ENCODE measurements at regions not wholly inside any gene's neighbourhood (a gene's known extent, or its start where the extent isn't known, plus 50 kb on each side); places are given as distances from the start of the nearest gene placed in this dataset.

- Histone ChIP-seq H3K27ac (ENCODE audit: low read depth, low read length) (no peak overlapping the region), H3K36me3 (ENCODE audit: insufficient read depth, low read length) (no peaks in the 10 kb centered on the region), H3K79me2 (ENCODE audit: insufficient read depth, low read length) (no peaks in the 10 kb centered on the region), H3K4me2 (ENCODE audit: low read length) (no peak overlapping the region), H3K9me3 (ENCODE audit: insufficient read depth, low read depth, low read length) (peaks cover 3% of the 10 kb centered on the region), H3K27me3 (ENCODE audit: insufficient read depth, low read length) (peaks cover 4% of the 10 kb centered on the region), H2AFZ (ENCODE audit: low read depth, low read length) (no peak overlapping the region), H3K9ac (ENCODE audit: low read length) (no peak overlapping the region), H4K20me1 (ENCODE audit: insufficient read depth, low read length) (no peaks in the 10 kb centered on the region), H3K4me3 (ENCODE audit: insufficient read depth, low read depth, low read length) (no peak overlapping the region), H3K4me1 (ENCODE audit: insufficient read depth, low read length) (peaks cover 20% of the 10 kb centered on the region)
- Mint-ChIP-seq H3K9me3 (ENCODE audit: unreplicated experiment) (no peaks in the 10 kb centered on the region), H3K4me3 (ENCODE audit: unreplicated experiment) (no peak overlapping the region), H3K27me3 (ENCODE audit: low read depth, unreplicated experiment) (peaks cover 37% of the 10 kb centered on the region), H3K36me3 (ENCODE audit: low read depth, unreplicated experiment) (no peaks in the 10 kb centered on the region), H3K27ac (ENCODE audit: unreplicated experiment) (no peak overlapping the region), H3K4me1 (ENCODE audit: low read depth, unreplicated experiment) (no peaks in the 10 kb centered on the region)
- no peak for TF ChIP-seq EZH2 (IDR thresholded peaks at IDR 0.05; ENCODE audit: insufficient read depth, low read length)
- TF ChIP-seq CTCF (IDR thresholded peaks at IDR 0.05; ENCODE audit: insufficient read depth, low read depth, low read length) = no peak
- FAIRE-seq = no peak
- DNase-seq (ENCODE audit: low read depth) = no peak
Observed at GRCh38 chr11:69912911-69913451, 93.8 kb upstream of the FGF3 start.

- Mint-ChIP-seq H3K4me3 (ENCODE audit: unreplicated experiment) (no peak overlapping the region), H3K27ac (ENCODE audit: unreplicated experiment) (no peak overlapping the region), H3K9me3 (ENCODE audit: unreplicated experiment) (no peaks in the 10 kb centered on the region), H3K36me3 (ENCODE audit: low read depth, unreplicated experiment) (no peaks in the 10 kb centered on the region), H3K4me1 (ENCODE audit: low read depth, unreplicated experiment) (no peaks in the 10 kb centered on the region), H3K27me3 (ENCODE audit: low read depth, unreplicated experiment) (peaks cover 35% of the 10 kb centered on the region)
- Histone ChIP-seq H3K9me3 (ENCODE audit: insufficient read depth, low read depth, low read length) (peaks cover 3% of the 10 kb centered on the region), H3K36me3 (ENCODE audit: insufficient read depth, low read length) (no peaks in the 10 kb centered on the region), H3K4me1 (ENCODE audit: insufficient read depth, low read length) (peaks cover 20% of the 10 kb centered on the region), H4K20me1 (ENCODE audit: insufficient read depth, low read length) (no peaks in the 10 kb centered on the region), H2AFZ (ENCODE audit: low read depth, low read length) (no peak overlapping the region), H3K4me3 (ENCODE audit: insufficient read depth, low read depth, low read length) (no peak overlapping the region), H3K27ac (ENCODE audit: low read depth, low read length) (no peak overlapping the region), H3K27me3 (ENCODE audit: insufficient read depth, low read length) (peaks cover 1% of the 10 kb centered on the region), H3K9ac (ENCODE audit: low read length) (no peak overlapping the region), H3K4me2 (ENCODE audit: low read length) (no peak overlapping the region), H3K79me2 (ENCODE audit: insufficient read depth, low read length) (no peaks in the 10 kb centered on the region)
- TF ChIP-seq CTCF (IDR thresholded peaks at IDR 0.05; ENCODE audit: insufficient read depth, low read depth, low read length) (no peak), EZH2 (IDR thresholded peaks at IDR 0.05; ENCODE audit: insufficient read depth, low read length) (no peak)
- no peak for FAIRE-seq
- no peak for DNase-seq (ENCODE audit: low read depth)
Observed at GRCh38 chr11:69913591-69914285, 94.5 kb upstream of the FGF3 start.
